SIG-M5 treated with dmso at 0.1 percent for 504 hours (cell line): ENCODE measurements at regions not wholly inside any gene's neighbourhood (a gene's known extent, or its start where the extent isn't known, plus 50 kb on each side); places are given as distances from the start of the nearest gene placed in this dataset.

Source experiments
- DNase-seq: peaks from one replicate; lab custom pipeline; 2025; ENCODE audit not compliant: unreplicated experiment; lab: John Stamatoyannopoulos, UW

GRCh38 chr12:93149229-93149628, 220.1 kb upstream of the EEA1 start:
- no peak for DNase-seq

- no peak for DNase-seq
These were observed 222.1 kb upstream of the EEA1 start for GRCh38 chr12:93151079-93151762.

GRCh38 chr12:93152617-93153016, 223.5 kb upstream of the EEA1 start:
- DNase-seq: no peak

GRCh38 chr12:93153321-93153720, 224.2 kb upstream of the EEA1 start:
- peak; percentile 31 for DNase-seq

GRCh38 chr12:93154096-93154728, 223.5 kb upstream of the NUDT4 start:
- no peak for DNase-seq

GRCh38 chr12:93154753-93155480, 222.8 kb upstream of the NUDT4 start:
- DNase-seq: no peak

GRCh38 chr12:93156086-93156716, 221.5 kb upstream of the NUDT4 start:
- no peak for DNase-seq

- no peak for DNase-seq
These were observed 220.4 kb upstream of the NUDT4 start for GRCh38 chr12:93157279-93157678.

GRCh38 chr12:93158065-93158843, 219.5 kb upstream of the NUDT4 start:
- no peak for DNase-seq

- no peak for DNase-seq
These were observed 214.3 kb upstream of the NUDT4 start for GRCh38 chr12:93163260-93164036.

- no peak for DNase-seq
These were observed 213.4 kb upstream of the NUDT4 start for GRCh38 chr12:93164103-93164880.

- no peak for DNase-seq
These were observed 212.3 kb upstream of the NUDT4 start for GRCh38 chr12:93165384-93165932.

GRCh38 chr12:93166541-93167307, 211.0 kb upstream of the NUDT4 start:
- peak; percentile 73 for DNase-seq

GRCh38 chr12:93167331-93167730, 210.4 kb upstream of the NUDT4 start:
- no peak for DNase-seq

- DNase-seq: no peak
These were observed 209.8 kb upstream of the NUDT4 start for GRCh38 chr12:93167841-93168492.

- no peak for DNase-seq
These were observed 209.0 kb upstream of the NUDT4 start for GRCh38 chr12:93168751-93169150.

- DNase-seq: no peak
These were observed 208.2 kb upstream of the NUDT4 start for GRCh38 chr12:93169536-93169935.

- DNase-seq: no peak
These were observed 206.8 kb upstream of the NUDT4 start for GRCh38 chr12:93170928-93171327.
